ENCODE measurements at regions not wholly inside any gene's neighbourhood (a gene's known extent, or its start where the extent isn't known, plus 50 kb on each side); places are given as distances from the start of the nearest gene placed in this dataset.

GRCh38 chr15:77865701-77866100, 211.8 kb downstream of the TBC1D2B start:
- H3F3A ChIP-seq (ENCODE audit: insufficient read depth, low read length) = no peaks in the 10 kb centered on the region
- H3K27ac ChIP-seq (ENCODE audit: low read length) = no peak overlapping the region
- no peak for TF ChIP-seq EZH2 (optimal IDR thresholded peaks at IDR 0.05; ENCODE audit: low read depth, low read length)
- TF ChIP-seq EZH2phosphoT487 (IDR thresholded peaks at IDR 0.05; ENCODE audit: low read length) = no peak
- TF ChIP-seq CTCF (IDR thresholded peaks at IDR 0.05; ENCODE audit: low read length) = no peak
- no peak overlapping the region for H2AFZ ChIP-seq (ENCODE audit: low read length)
- no peak overlapping the region for H3K9ac ChIP-seq (ENCODE audit: low read length)
- no peak overlapping the region for H3K4me3 ChIP-seq (ENCODE audit: low read length)
- no peaks in the 10 kb centered on the region for H3K79me2 ChIP-seq (ENCODE audit: low read length)
- H3K27me3 ChIP-seq (replicated peaks; ENCODE audit: insufficient read depth, low read length) = peaks cover 46% of the 10 kb centered on the region
- H3K4me2 ChIP-seq (ENCODE audit: low read depth, low read length) = no peak overlapping the region
- DNase-seq = no peak
- H4K20me1 ChIP-seq (ENCODE audit: insufficient read depth, low read length) = no peaks in the 10 kb centered on the region
- no peaks in the 10 kb centered on the region for H3K4me1 ChIP-seq (ENCODE audit: low read length)
- no peaks in the 10 kb centered on the region for H3K9me2 ChIP-seq (replicated peaks; ENCODE audit: insufficient read depth, low read length)
- H3K36me3 ChIP-seq (replicated peaks; ENCODE audit: insufficient read depth, low read length) = no peaks in the 10 kb centered on the region
- no peaks in the 10 kb centered on the region for H3K9me3 ChIP-seq (replicated peaks; ENCODE audit: insufficient read depth, low read length)

GRCh38 chr15:77865106-77865610, 212.4 kb downstream of the TBC1D2B start:
- no peak overlapping the region for H2AFZ ChIP-seq (ENCODE audit: low read length)
- no peaks in the 10 kb centered on the region for H4K20me1 ChIP-seq (ENCODE audit: insufficient read depth, low read length)
- H3K27ac ChIP-seq (ENCODE audit: low read length) = no peak overlapping the region
- H3K9me3 ChIP-seq (replicated peaks; ENCODE audit: insufficient read depth, low read length) = no peaks in the 10 kb centered on the region
- H3K36me3 ChIP-seq (replicated peaks; ENCODE audit: insufficient read depth, low read length) = no peaks in the 10 kb centered on the region
- H3K79me2 ChIP-seq (ENCODE audit: low read length) = no peaks in the 10 kb centered on the region
- H3K9me2 ChIP-seq (replicated peaks; ENCODE audit: insufficient read depth, low read length) = no peaks in the 10 kb centered on the region
- TF ChIP-seq EZH2phosphoT487 (IDR thresholded peaks at IDR 0.05; ENCODE audit: low read length) = no peak
- no peak for TF ChIP-seq CTCF (IDR thresholded peaks at IDR 0.05; ENCODE audit: low read length)
- no peak for TF ChIP-seq EZH2 (optimal IDR thresholded peaks at IDR 0.05; ENCODE audit: low read depth, low read length)
- H3F3A ChIP-seq (ENCODE audit: insufficient read depth, low read length) = no peaks in the 10 kb centered on the region
- no peak overlapping the region for H3K4me3 ChIP-seq (ENCODE audit: low read length)
- no peaks in the 10 kb centered on the region for H3K4me1 ChIP-seq (ENCODE audit: low read length)
- H3K9ac ChIP-seq (ENCODE audit: low read length) = no peak overlapping the region
- DNase-seq = no peak
- H3K4me2 ChIP-seq (ENCODE audit: low read depth, low read length) = no peak overlapping the region
- H3K27me3 ChIP-seq (replicated peaks; ENCODE audit: insufficient read depth, low read length) = peaks cover 48% of the 10 kb centered on the region

GRCh38 chr15:77864211-77865105, 213.1 kb downstream of the TBC1D2B start:
- no peak overlapping the region for H3K4me3 ChIP-seq (ENCODE audit: low read length)
- H3K9me3 ChIP-seq (replicated peaks; ENCODE audit: insufficient read depth, low read length) = no peaks in the 10 kb centered on the region
- H3K9ac ChIP-seq (ENCODE audit: low read length) = no peak overlapping the region
- TF ChIP-seq EZH2phosphoT487 (IDR thresholded peaks at IDR 0.05; ENCODE audit: low read length) (no peak), CTCF (IDR thresholded peaks at IDR 0.05; ENCODE audit: low read length) (no peak), EZH2 (optimal IDR thresholded peaks at IDR 0.05; ENCODE audit: low read depth, low read length) (no peak)
- H3K79me2 ChIP-seq (ENCODE audit: low read length) = no peaks in the 10 kb centered on the region
- no peaks in the 10 kb centered on the region for H3K9me2 ChIP-seq (replicated peaks; ENCODE audit: insufficient read depth, low read length)
- H3K4me1 ChIP-seq (ENCODE audit: low read length) = no peaks in the 10 kb centered on the region
- no peak overlapping the region for H3K27ac ChIP-seq (ENCODE audit: low read length)
- no peak overlapping the region for H3K4me2 ChIP-seq (ENCODE audit: low read depth, low read length)
- no peak overlapping the region for H2AFZ ChIP-seq (ENCODE audit: low read length)
- no peaks in the 10 kb centered on the region for H3K36me3 ChIP-seq (replicated peaks; ENCODE audit: insufficient read depth, low read length)
- H4K20me1 ChIP-seq (ENCODE audit: insufficient read depth, low read length) = no peaks in the 10 kb centered on the region
- peaks cover 48% of the 10 kb centered on the region for H3K27me3 ChIP-seq (replicated peaks; ENCODE audit: insufficient read depth, low read length)
- no peaks in the 10 kb centered on the region for H3F3A ChIP-seq (ENCODE audit: insufficient read depth, low read length)
- no peak for DNase-seq

Data from MM.1S (cell line).